ENCODE measurements at regions not wholly inside any gene's neighbourhood (a gene's known extent, or its start where the extent isn't known, plus 50 kb on each side); places are given as distances from the start of the nearest gene placed in this dataset.
"Not testable (repeated sequence)": the region's sequence is repeated elsewhere in the genome, so short reads cannot be mapped to it uniquely, and the experiment has no call there.

DNA sequence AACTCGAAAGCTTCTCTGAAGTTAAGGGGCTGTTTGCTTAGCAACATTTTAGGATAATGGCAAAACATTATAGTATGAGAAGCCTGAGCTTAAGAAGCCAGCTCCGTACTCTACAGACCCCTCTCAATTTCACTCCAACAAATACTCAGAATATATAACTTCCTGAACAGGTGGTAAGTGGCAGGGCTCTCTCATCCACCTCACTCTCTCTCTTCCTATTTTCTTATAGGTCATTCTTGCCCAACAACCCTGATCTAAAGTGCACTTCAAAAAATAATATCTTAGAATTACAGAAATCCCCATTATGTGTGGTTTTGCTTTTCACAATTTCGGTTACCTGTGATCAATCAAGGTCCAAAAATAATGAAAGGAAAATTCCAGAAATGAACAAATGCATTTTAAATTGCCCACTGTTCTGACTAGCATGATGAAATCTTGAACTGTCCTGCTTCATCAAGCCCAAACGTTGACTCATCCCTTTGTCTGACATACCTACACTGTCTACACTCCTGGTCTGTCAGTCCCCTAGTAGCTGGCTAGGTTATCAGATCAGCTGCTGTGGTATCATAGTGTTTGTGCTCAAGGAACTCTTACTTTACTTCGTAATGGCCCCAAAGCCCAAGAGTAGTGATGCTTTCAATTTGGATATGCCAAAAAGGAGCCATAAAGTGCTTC is 122.8 kb upstream of the COL5A2 start:
- no peaks in the 10 kb centered on the region for H3K27me3 ChIP-seq (ENCODE audit: control insufficient read depth, insufficient read depth, low read length)
- H3K4me3 ChIP-seq (ENCODE audit: low read length), result no peak overlapping the region
- no peak overlapping the region for H3K9ac ChIP-seq (ENCODE audit: low read length)
- H3K36me3 ChIP-seq (ENCODE audit: control insufficient read depth, insufficient read depth, low read length), result no peaks in the 10 kb centered on the region
- H3K27ac ChIP-seq (ENCODE audit: low read depth, low read length), result no peak overlapping the region
- H3K4me1 ChIP-seq (ENCODE audit: control insufficient read depth, insufficient read depth, low read length), result no peaks in the 10 kb centered on the region

DNA sequence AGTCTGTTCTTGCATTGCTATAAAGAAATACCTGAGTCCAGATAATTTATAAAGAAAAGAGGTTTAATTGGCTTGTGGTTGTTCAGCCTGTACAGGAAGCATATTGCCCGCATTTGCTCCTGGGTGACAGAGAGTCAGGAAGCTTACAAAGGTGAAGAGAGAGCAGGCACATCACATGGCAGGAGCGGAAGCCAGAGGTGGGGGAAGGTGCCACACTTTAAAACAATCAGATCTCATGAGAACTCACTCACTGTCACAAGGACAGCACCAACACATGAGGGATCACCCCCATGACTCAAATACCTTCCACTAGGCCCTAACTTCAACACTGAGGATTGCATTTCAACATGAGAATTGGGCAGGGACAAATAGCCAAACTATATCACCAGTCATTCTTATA is 124.8 kb upstream of the COL5A2 start:
- Histone ChIP-seq H3K9ac (ENCODE audit: low read length) (no peak overlapping the region), H3K4me1 (ENCODE audit: control insufficient read depth, insufficient read depth, low read length) (no peaks in the 10 kb centered on the region), H3K36me3 (ENCODE audit: control insufficient read depth, insufficient read depth, low read length) (no peaks in the 10 kb centered on the region), H3K27me3 (ENCODE audit: control insufficient read depth, insufficient read depth, low read length) (no peaks in the 10 kb centered on the region), H3K4me3 (ENCODE audit: low read length) (no peak overlapping the region), H3K27ac (ENCODE audit: low read depth, low read length) (no peak overlapping the region)

DNA sequence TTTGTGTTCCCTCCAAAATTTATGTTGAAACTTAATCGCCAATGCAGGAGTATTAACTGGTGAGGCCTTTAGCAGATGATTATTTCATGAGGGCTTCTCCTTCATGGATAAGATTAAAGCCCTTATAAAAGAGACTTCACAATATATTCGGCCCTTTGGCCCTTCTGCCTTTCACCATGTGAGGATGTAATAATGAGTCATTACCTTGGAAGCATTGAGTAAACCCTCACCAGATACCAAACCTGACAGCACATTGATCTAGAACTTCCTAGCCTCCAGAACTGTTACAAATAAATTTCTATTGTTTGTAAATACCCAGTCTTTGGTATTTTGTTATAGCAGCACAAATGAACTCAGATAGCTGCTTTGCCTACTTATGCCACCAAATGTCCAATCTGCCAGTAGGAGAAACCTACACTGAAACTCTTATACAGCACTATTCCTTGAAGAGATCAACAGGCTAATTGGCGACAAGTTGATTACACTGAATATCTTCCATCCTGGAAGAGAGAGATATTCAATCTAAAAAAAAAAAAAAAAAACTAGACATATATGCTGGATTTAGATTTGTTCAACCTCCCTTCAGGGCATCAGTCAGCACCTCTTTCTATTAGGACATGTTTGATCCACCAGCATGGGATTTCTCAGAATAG is 125.9 kb upstream of the COL5A2 start:
- H3K36me3 ChIP-seq (ENCODE audit: control insufficient read depth, insufficient read depth, low read length), result no peaks in the 10 kb centered on the region
- H3K4me3 ChIP-seq (ENCODE audit: low read length), result no peak overlapping the region
- no peak overlapping the region for H3K9ac ChIP-seq (ENCODE audit: low read length)
- H3K4me1 ChIP-seq (ENCODE audit: control insufficient read depth, insufficient read depth, low read length), result no peaks in the 10 kb centered on the region
- no peaks in the 10 kb centered on the region for H3K27me3 ChIP-seq (ENCODE audit: control insufficient read depth, insufficient read depth, low read length)
- no peak overlapping the region for H3K27ac ChIP-seq (ENCODE audit: low read depth, low read length)

- no peak overlapping the region for H3K27ac ChIP-seq (ENCODE audit: low read depth, low read length)
Observed at GRCh38 chr2:189306525-189306924, 127.0 kb upstream of the COL5A2 start.

GRCh38 chr2:189308056-189308790 is 128.7 kb upstream of the COL5A2 start:
- H3K4me3 ChIP-seq (ENCODE audit: low read length), result no peak overlapping the region
- H3K4me1 ChIP-seq (ENCODE audit: control insufficient read depth, insufficient read depth, low read length), result no peaks in the 10 kb centered on the region
- no peak overlapping the region for H3K27ac ChIP-seq (ENCODE audit: low read depth, low read length)
- H3K9ac ChIP-seq (ENCODE audit: low read length), result no peak overlapping the region
- H3K27me3 ChIP-seq (ENCODE audit: control insufficient read depth, insufficient read depth, low read length), result no peaks in the 10 kb centered on the region
- H3K36me3 ChIP-seq (ENCODE audit: control insufficient read depth, insufficient read depth, low read length), result no peaks in the 10 kb centered on the region

More at GRCh38 chr2:189306525-189306924, 127.0 kb upstream of the COL5A2 start:
- H3K9ac ChIP-seq (ENCODE audit: low read length), result no peak overlapping the region
- H3K27me3 ChIP-seq (ENCODE audit: control insufficient read depth, insufficient read depth, low read length), result no peaks in the 10 kb centered on the region
- H3K4me3 ChIP-seq (ENCODE audit: low read length), result no peak overlapping the region
- no peaks in the 10 kb centered on the region for H3K4me1 ChIP-seq (ENCODE audit: control insufficient read depth, insufficient read depth, low read length)
- no peaks in the 10 kb centered on the region for H3K36me3 ChIP-seq (ENCODE audit: control insufficient read depth, insufficient read depth, low read length)

DNA sequence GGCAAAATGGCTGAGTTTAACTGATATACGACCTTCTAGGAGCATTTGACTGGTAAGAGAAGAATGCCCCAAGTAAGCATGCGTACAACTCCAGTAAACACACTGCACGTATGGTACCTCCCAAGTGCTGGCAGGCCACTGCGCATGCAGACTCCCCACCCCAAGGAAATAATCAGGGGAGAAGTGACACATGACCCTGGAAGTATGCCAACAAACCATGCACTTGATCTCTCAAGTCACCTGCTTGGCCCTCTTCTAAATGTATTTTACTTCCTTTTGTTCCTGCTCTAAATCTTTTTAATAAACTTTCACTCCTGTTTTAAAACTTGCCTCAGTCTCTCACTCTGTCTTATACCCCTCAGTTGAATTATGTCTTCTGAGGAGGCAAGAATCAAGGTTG is 129.8 kb upstream of the COL5A2 start:
- no peaks in the 10 kb centered on the region for H3K27me3 ChIP-seq (ENCODE audit: control insufficient read depth, insufficient read depth, low read length)
- H3K4me3 ChIP-seq (ENCODE audit: low read length), result no peak overlapping the region
- H3K4me1 ChIP-seq (ENCODE audit: control insufficient read depth, insufficient read depth, low read length), result no peaks in the 10 kb centered on the region
- H3K27ac ChIP-seq (ENCODE audit: low read depth, low read length), result no peak overlapping the region
- no peaks in the 10 kb centered on the region for H3K36me3 ChIP-seq (ENCODE audit: control insufficient read depth, insufficient read depth, low read length)
- no peak overlapping the region for H3K9ac ChIP-seq (ENCODE audit: low read length)

DNA sequence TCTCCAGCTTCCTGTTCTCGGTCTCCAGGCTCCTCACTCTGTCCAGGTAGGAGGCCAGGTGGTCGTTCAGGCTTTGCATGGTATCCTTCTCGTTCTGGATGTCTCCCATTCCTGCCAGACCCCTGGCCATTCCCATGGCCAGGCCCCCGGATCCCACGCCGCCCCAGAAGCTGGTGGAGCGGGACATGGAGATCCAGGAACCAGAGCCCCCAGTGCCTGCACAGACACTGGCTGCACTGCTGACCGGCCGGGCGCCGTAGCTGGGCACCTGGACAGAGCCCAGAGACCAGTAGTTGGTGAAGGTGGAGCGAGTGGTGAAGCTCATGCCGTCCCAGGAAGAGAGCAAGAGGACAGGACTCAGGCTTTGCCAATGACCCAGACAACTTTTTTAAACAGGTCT is 129.1 kb upstream of the WDR75 start:
- H3K4me3 ChIP-seq (ENCODE audit: low read length), result no peak overlapping the region
- no peaks in the 10 kb centered on the region for H3K4me1 ChIP-seq (ENCODE audit: control insufficient read depth, insufficient read depth, low read length)
- H3K27me3 ChIP-seq (ENCODE audit: control insufficient read depth, insufficient read depth, low read length), result no peaks in the 10 kb centered on the region
- H3K36me3 ChIP-seq (ENCODE audit: control insufficient read depth, insufficient read depth, low read length), result no peaks in the 10 kb centered on the region
- H3K27ac ChIP-seq (ENCODE audit: low read depth, low read length), result no peak overlapping the region
- H3K9ac ChIP-seq (ENCODE audit: low read length), result no peak overlapping the region

DNA sequence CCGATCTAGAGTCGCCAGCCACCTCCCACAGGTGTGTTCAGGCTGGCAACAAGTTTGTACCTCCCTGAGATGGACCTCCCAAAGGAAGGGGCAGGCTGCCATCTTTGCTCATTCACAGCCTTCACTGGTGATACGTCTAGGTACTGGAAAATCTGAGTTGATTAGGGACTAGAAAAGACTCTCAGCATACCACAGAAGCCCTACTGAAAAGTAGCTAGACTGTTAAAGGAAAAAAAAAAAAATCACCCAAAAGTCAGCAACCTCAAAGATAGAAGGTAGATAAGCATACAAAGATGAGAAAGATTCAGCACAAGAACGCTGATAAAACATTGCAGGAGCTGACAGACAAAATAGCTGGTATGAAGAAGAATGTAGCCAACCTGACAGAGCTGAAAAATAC is 128.6 kb upstream of the WDR75 start:
- no peak overlapping the region for H3K9ac ChIP-seq (ENCODE audit: low read length)
- no peaks in the 10 kb centered on the region for H3K4me1 ChIP-seq (ENCODE audit: control insufficient read depth, insufficient read depth, low read length)
- no peaks in the 10 kb centered on the region for H3K27me3 ChIP-seq (ENCODE audit: control insufficient read depth, insufficient read depth, low read length)
- no peak overlapping the region for H3K4me3 ChIP-seq (ENCODE audit: low read length)
- H3K36me3 ChIP-seq (ENCODE audit: control insufficient read depth, insufficient read depth, low read length), result no peaks in the 10 kb centered on the region
- no peak overlapping the region for H3K27ac ChIP-seq (ENCODE audit: low read depth, low read length)

DNA sequence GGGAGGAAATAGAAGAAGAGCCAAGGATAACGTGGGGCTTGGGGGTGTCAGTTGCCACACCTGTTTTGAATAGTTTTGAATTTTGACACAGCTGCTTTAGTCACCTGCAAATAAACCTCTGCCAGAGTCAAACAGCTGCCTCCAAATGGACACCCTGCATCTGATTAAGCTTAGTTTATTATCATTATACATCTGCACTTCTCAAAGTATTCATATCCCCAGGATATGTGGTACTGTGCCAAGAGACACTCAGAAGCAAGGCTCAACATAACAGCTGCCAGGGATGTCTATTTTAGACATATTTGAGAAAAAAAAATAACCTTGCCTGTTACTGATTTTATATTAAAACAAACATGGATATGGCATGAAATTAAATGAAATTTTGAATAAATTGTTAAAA is 122.5 kb upstream of the WDR75 start:
- Histone ChIP-seq H3K4me3 (ENCODE audit: low read length) (no peak overlapping the region), H3K27me3 (ENCODE audit: control insufficient read depth, insufficient read depth, low read length) (no peaks in the 10 kb centered on the region), H3K27ac (ENCODE audit: low read depth, low read length) (no peak overlapping the region), H3K4me1 (ENCODE audit: control insufficient read depth, insufficient read depth, low read length) (no peaks in the 10 kb centered on the region), H3K9ac (ENCODE audit: low read length) (no peak overlapping the region), H3K36me3 (ENCODE audit: control insufficient read depth, insufficient read depth, low read length) (no peaks in the 10 kb centered on the region)

GRCh38 chr2:189319424-189319823 is 121.8 kb upstream of the WDR75 start:
- H3K9ac ChIP-seq (ENCODE audit: low read length); H3K27me3 ChIP-seq (ENCODE audit: control insufficient read depth, insufficient read depth, low read length); H3K4me3 ChIP-seq (ENCODE audit: low read length); H3K4me1 ChIP-seq (ENCODE audit: control insufficient read depth, insufficient read depth, low read length); H3K36me3 ChIP-seq (ENCODE audit: control insufficient read depth, insufficient read depth, low read length); H3K27ac ChIP-seq (ENCODE audit: low read depth, low read length): not testable (repeated sequence)

- H3K27ac ChIP-seq (ENCODE audit: low read depth, low read length), result no peak overlapping the region
- no peaks in the 10 kb centered on the region for H3K4me1 ChIP-seq (ENCODE audit: control insufficient read depth, insufficient read depth, low read length)
- H3K36me3 ChIP-seq (ENCODE audit: control insufficient read depth, insufficient read depth, low read length), result no peaks in the 10 kb centered on the region
- H3K9ac ChIP-seq (ENCODE audit: low read length), result no peak overlapping the region
- no peaks in the 10 kb centered on the region for H3K27me3 ChIP-seq (ENCODE audit: control insufficient read depth, insufficient read depth, low read length)
- H3K4me3 ChIP-seq (ENCODE audit: low read length), result no peak overlapping the region
Observed at GRCh38 chr2:189327879-189328847, 113.1 kb upstream of the WDR75 start.

GRCh38 chr2:189328848-189329245 is 112.4 kb upstream of the WDR75 start:
- H3K27ac ChIP-seq (ENCODE audit: low read depth, low read length), result no peak overlapping the region
- H3K27me3 ChIP-seq (ENCODE audit: control insufficient read depth, insufficient read depth, low read length), result no peaks in the 10 kb centered on the region
- no peaks in the 10 kb centered on the region for H3K4me1 ChIP-seq (ENCODE audit: control insufficient read depth, insufficient read depth, low read length)
- H3K36me3 ChIP-seq (ENCODE audit: control insufficient read depth, insufficient read depth, low read length), result no peaks in the 10 kb centered on the region
- no peak overlapping the region for H3K9ac ChIP-seq (ENCODE audit: low read length)
- no peak overlapping the region for H3K4me3 ChIP-seq (ENCODE audit: low read length)
